ENCODE measurements at regions not wholly inside any gene's neighbourhood (a gene's known extent, or its start where the extent isn't known, plus 50 kb on each side); places are given as distances from the start of the nearest gene placed in this dataset.

DNA sequence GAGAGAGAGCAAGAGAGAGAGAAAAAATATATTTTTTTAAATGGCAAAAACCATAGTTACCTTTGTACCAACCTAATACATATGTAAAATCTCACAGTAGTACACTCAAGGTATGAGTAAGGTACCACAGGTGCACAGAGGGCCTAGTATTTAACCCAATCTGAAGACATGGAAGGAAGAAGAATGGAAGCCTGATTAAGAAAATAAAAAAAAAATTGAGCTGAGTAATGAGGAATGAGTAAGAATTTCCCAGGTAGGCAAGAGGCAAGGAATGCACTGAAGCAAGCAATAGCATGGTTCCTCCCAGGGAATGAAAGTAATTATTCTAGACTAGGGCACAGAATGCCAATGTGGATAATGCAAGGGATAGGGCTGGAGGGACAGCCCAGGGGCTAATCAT lies 294.2 kb downstream of the FIGN start:
- intact Hi-C loops (cut with micrococcal nuclease): no loop called here
- Mint-ChIP-seq H3K27ac (no peak overlapping the region), H3K27me3 (ENCODE audit: insufficient read depth) (no peaks in the 10 kb centered on the region), H3K9me3 (no peaks in the 10 kb centered on the region), H3K4me3 (no peak overlapping the region), H3K4me1 (ENCODE audit: low read depth) (no peaks in the 10 kb centered on the region), H3K36me3 (ENCODE audit: low read depth) (no peaks in the 10 kb centered on the region)
- no peak for DNase-seq (ENCODE audit: low spot score)

DNA sequence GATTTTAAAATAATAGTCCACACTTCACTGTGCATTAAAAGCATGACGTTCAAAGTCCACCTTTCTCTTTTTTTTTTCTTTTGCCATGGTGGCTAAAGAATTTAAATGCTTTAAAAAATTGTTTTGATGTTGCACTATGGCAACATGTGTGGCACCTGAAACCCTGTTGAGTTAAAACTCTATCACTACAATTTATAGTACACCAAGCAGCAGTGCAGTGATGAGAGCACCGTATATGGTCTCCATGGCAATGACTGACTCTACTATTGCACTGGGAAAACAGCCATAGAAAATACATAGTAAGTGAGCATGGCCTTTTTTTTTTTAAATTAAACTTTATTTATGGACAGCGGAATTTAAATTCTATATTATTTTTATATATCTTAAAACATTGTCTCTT lies 298.8 kb downstream of the FIGN start:
- H3K4me1 Mint-ChIP-seq (ENCODE audit: low read depth): no peaks in the 10 kb centered on the region

DNA sequence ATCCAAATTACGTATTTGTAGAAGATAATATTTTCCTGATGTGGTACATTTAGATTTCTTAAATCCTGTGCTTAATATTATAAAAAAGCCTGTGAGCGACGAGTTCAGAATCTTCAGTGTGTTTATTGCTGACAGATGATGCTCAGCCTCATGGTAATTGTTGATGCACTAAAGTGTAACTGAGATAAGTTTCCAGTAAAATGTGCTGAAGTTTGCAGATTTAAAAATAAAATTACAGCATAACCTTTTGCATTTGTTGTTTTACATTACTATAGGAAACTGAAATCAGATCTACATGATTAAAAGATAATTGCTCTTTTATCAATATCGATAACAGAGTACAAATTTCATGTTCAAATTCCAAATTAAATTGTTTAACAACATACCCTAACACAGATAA lies 307.6 kb downstream of the FIGN start:
- Mint-ChIP-seq H3K4me3 (no peak overlapping the region), H3K27ac (no peak overlapping the region), H3K36me3 (ENCODE audit: low read depth) (no peaks in the 10 kb centered on the region), H3K4me1 (ENCODE audit: low read depth) (no peaks in the 10 kb centered on the region), H3K27me3 (ENCODE audit: insufficient read depth) (no peaks in the 10 kb centered on the region), H3K9me3 (no peaks in the 10 kb centered on the region)
- intact Hi-C loops (cut with micrococcal nuclease): no loop called here
- no peak for DNase-seq (ENCODE audit: low spot score)

More for the DNA sequence above, 298.8 kb downstream of the FIGN start:
- intact Hi-C loops (cut with micrococcal nuclease): no loop called here
- H3K27ac Mint-ChIP-seq: no peak overlapping the region
- no peak overlapping the region for H3K4me3 Mint-ChIP-seq
- DNase-seq (ENCODE audit: low spot score): no peak
- no peaks in the 10 kb centered on the region for H3K9me3 Mint-ChIP-seq
- H3K36me3 Mint-ChIP-seq (ENCODE audit: low read depth): no peaks in the 10 kb centered on the region
- H3K27me3 Mint-ChIP-seq (ENCODE audit: insufficient read depth): no peaks in the 10 kb centered on the region

DNA sequence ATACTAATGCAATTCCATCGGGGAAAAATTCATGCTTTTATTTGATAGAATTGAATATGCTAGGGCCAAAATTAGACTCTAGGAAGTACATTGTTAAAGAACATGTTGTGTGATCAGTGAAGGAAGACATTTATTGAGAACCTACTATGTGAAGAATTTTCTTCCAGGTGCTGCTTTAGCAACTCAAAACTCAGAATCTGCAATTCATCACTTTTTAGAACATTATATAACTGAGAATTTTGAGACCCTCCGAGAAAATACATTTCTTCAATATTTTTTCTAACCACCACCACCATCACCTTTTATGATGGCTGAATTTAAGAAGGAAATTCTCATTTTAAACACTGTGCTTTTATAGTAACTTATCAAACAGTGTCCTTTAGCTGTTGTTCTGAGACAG lies 315.2 kb downstream of the FIGN start:
- Mint-ChIP-seq H3K4me3 (no peak overlapping the region), H3K9me3 (no peaks in the 10 kb centered on the region), H3K27ac (no peak overlapping the region), H3K4me1 (ENCODE audit: low read depth) (no peaks in the 10 kb centered on the region), H3K36me3 (ENCODE audit: low read depth) (no peaks in the 10 kb centered on the region), H3K27me3 (ENCODE audit: insufficient read depth) (no peaks in the 10 kb centered on the region)
- intact Hi-C loops (cut with micrococcal nuclease): no loop called here
- no peak for DNase-seq (ENCODE audit: low spot score)

DNA sequence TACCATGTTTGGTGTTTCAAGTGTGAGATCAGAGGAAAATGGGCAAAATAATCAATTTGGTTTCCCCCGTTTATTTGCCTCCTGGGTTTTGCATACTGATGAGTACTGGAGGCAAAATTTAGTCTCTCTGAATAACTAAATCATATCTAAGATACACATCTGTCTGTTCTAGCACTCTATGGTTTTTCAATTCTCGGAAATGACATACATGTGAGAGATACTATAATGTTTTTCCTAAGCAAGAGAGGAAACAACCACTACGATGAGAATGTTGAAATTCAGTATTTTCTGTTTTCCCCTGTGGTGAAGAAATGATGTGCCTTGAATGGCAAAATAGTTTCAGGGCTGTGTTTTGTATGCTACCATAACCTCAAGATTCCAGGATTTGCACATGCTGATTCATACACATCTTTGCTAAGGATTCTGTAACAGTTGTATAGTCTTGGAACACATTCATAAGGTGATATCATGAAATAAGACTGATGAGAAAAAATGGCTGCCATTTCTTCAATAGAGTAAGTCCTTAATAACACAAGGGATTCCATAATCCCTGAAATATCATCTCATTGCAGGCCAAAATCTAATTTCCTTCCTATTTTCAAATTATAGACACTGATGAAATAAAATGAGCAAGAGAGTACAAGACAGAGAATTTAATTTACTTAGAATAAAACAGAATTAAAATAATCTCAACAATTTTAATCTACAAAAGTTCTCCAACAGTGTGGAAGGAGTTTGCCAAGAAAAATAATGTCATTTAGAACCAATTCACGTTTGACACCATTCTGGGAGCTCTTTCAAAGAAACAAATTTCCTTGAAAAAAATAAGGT lies 316.6 kb downstream of the FIGN start:
- H3K27ac Mint-ChIP-seq: no peak overlapping the region
- no peak for DNase-seq (ENCODE audit: low spot score)
- intact Hi-C loops (cut with micrococcal nuclease): no loop called here
- H3K4me3 Mint-ChIP-seq: no peak overlapping the region
- no peaks in the 10 kb centered on the region for H3K9me3 Mint-ChIP-seq
- no peaks in the 10 kb centered on the region for H3K36me3 Mint-ChIP-seq (ENCODE audit: low read depth)
- no peaks in the 10 kb centered on the region for H3K27me3 Mint-ChIP-seq (ENCODE audit: insufficient read depth)
- no peaks in the 10 kb centered on the region for H3K4me1 Mint-ChIP-seq (ENCODE audit: low read depth)

DNA sequence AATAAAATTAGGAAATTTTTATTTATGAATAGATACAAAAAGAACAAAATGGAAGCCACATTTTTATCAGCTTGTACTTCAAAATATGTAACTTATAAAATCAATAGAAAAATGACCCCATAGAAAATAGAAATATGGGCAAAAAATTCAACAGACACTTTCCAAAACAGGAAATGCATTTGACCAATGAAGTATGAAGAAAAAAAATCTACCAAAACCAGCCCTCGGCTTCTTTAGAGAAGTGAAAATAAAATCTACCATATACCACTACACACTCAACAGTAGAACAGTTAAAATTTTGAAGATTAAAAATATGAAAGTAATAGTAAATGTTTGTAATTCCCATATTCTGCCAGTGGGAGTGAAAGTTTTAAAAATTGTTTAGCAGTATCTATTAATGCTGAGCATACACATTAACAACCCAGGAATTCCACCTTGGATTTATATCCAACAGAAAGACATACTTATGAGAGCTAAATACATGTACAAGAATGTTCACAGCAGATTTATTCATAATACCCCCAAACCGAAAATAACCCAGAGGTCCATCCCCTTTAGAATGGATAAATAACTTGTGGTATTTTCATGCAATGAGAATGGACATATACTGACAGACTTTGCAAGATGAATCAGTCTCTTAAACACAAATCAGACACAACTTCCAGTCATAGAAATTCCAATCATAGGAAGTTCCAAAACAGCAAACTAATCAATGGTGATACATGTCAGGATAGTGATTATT lies 318.0 kb downstream of the FIGN start:
- no peaks in the 10 kb centered on the region for H3K9me3 Mint-ChIP-seq
- intact Hi-C loops (cut with micrococcal nuclease): no loop called here
- H3K27me3 Mint-ChIP-seq (ENCODE audit: insufficient read depth): no peaks in the 10 kb centered on the region
- H3K4me1 Mint-ChIP-seq (ENCODE audit: low read depth): no peaks in the 10 kb centered on the region
- no peak overlapping the region for H3K27ac Mint-ChIP-seq
- H3K4me3 Mint-ChIP-seq: no peak overlapping the region
- H3K36me3 Mint-ChIP-seq (ENCODE audit: low read depth): no peaks in the 10 kb centered on the region
- no peak for DNase-seq (ENCODE audit: low spot score)

DNA sequence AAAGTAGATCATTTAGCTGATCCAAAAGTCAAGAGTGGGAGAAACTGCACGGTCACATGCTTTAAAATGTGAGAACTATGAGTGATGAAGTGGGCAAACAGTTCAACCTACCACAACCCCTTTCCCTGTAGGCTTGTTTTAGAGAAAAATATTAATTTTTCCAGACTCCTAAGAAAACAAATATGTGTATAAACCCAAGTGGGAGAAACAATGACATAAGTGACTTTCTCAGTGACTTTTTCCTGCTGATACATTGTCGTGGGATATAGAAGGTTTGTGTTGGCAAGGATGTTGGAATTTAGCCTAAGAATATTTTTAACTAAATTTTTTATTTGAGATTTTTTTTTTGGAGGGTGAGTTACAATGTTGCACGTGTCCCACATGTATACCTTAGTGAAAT lies 321.7 kb downstream of the FIGN start:
- Mint-ChIP-seq H3K27ac (no peak overlapping the region), H3K4me1 (ENCODE audit: low read depth) (no peaks in the 10 kb centered on the region), H3K36me3 (ENCODE audit: low read depth) (no peaks in the 10 kb centered on the region), H3K27me3 (ENCODE audit: insufficient read depth) (no peaks in the 10 kb centered on the region), H3K9me3 (no peaks in the 10 kb centered on the region), H3K4me3 (no peak overlapping the region)
- intact Hi-C loops (cut with micrococcal nuclease): no loop called here
- no peak for DNase-seq (ENCODE audit: low spot score)

DNA sequence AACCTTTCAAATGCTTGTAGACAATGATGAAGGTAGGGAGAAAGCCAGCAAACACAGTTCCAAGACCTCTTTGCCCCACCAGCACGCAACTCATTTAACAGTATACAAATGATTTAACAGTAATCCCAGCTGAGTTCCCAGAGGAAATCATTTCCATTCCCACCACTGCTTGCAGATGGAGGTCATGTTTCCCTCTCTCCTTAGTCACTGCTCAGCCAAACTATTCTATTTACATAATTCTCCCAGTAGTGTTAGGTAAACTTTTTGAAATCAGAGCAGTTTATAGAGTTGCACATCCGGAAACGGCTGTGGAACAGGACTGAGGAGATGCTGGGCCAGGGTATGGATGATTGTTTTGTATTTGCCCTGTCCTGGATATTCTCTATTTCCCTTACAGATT lies 328.5 kb downstream of the FIGN start:
- H3K4me1 Mint-ChIP-seq (ENCODE audit: low read depth): no peaks in the 10 kb centered on the region
- no peak overlapping the region for H3K27ac Mint-ChIP-seq
- intact Hi-C loops (cut with micrococcal nuclease): no loop called here

DNA sequence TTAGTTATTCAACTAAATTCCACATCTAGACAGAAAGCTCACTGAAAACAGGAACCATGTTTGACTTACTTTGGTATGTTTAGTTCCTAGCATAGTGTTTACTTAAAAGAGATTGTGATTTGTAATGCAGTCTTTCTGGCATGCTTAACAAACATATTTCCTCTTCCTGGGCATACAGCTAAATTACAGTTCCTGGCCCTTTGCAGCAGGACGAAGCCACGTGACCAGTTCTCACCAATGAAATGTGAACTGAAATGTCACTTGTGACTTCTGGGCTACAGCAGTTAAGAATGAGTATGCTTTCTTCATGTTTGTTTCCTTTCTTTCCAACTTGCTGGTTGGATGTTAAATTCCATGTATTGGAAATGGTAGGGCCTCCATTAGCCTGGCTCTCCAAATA lies 330.5 kb downstream of the FIGN start:
- Mint-ChIP-seq H3K4me3 (no peak overlapping the region), H3K4me1 (ENCODE audit: low read depth) (no peaks in the 10 kb centered on the region), H3K9me3 (no peaks in the 10 kb centered on the region), H3K27me3 (ENCODE audit: insufficient read depth) (no peaks in the 10 kb centered on the region), H3K36me3 (ENCODE audit: low read depth) (no peaks in the 10 kb centered on the region), H3K27ac (no peak overlapping the region)
- no peak for DNase-seq (ENCODE audit: low spot score)
- intact Hi-C loops (cut with micrococcal nuclease): no loop called here

More for the DNA sequence above, 328.5 kb downstream of the FIGN start:
- Mint-ChIP-seq H3K27me3 (ENCODE audit: insufficient read depth) (no peaks in the 10 kb centered on the region), H3K4me3 (no peak overlapping the region), H3K36me3 (ENCODE audit: low read depth) (no peaks in the 10 kb centered on the region), H3K9me3 (no peaks in the 10 kb centered on the region)
- DNase-seq (ENCODE audit: low spot score): no peak

DNA sequence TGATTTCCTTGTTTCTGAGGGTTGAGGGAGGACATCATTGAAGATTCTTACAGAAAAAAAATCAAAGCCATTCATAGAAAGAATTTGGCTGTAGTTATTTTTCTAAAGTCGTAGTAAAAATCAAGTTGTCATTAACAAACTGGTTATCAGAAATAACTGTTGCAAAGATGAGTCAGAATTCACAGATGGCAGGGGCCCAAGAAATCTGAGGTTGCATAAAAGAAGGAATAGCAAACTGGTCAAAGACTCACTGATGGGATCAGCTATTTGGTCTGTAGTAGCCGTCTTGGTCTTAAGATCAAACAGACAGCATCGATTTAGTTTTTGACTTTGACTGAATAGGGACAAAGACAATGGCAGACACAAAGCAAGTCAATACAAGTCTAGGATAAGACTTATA lies 334.3 kb downstream of the FIGN start:
- H3K27ac Mint-ChIP-seq: no peak overlapping the region
- H3K4me1 Mint-ChIP-seq (ENCODE audit: low read depth): no peaks in the 10 kb centered on the region
- no peaks in the 10 kb centered on the region for H3K36me3 Mint-ChIP-seq (ENCODE audit: low read depth)
- no peaks in the 10 kb centered on the region for H3K9me3 Mint-ChIP-seq
- H3K27me3 Mint-ChIP-seq (ENCODE audit: insufficient read depth): no peaks in the 10 kb centered on the region
- DNase-seq (ENCODE audit: low spot score): no peak
- intact Hi-C loops (cut with micrococcal nuclease): no loop called here
- no peak overlapping the region for H3K4me3 Mint-ChIP-seq

DNA sequence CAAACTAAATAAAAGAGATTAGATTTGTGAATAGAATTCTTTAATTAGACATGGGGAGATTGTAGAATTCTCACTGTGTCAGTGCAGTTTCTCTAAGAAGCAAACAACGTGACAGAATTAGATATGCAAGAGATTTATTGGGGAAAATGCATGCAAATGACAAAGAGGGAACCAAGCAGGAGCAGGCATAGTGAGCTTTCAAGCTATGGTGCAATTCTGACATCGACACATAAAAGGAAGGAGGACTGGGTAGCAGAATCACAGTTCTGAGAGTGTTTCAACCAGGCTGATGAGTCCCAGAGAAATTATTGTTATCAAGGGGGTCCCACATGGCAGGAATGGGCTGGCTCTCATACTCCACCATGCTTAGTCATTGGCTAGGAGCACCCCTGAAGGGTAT lies 338.4 kb downstream of the FIGN start:
- DNase-seq (ENCODE audit: low spot score): no peak
- H3K4me3 Mint-ChIP-seq: no peak overlapping the region
- no peaks in the 10 kb centered on the region for H3K4me1 Mint-ChIP-seq (ENCODE audit: low read depth)
- H3K27ac Mint-ChIP-seq: no peak overlapping the region
- no peaks in the 10 kb centered on the region for H3K27me3 Mint-ChIP-seq (ENCODE audit: insufficient read depth)
- intact Hi-C loops (cut with micrococcal nuclease): no loop called here
- no peaks in the 10 kb centered on the region for H3K36me3 Mint-ChIP-seq (ENCODE audit: low read depth)
- H3K9me3 Mint-ChIP-seq: no peaks in the 10 kb centered on the region

DNA sequence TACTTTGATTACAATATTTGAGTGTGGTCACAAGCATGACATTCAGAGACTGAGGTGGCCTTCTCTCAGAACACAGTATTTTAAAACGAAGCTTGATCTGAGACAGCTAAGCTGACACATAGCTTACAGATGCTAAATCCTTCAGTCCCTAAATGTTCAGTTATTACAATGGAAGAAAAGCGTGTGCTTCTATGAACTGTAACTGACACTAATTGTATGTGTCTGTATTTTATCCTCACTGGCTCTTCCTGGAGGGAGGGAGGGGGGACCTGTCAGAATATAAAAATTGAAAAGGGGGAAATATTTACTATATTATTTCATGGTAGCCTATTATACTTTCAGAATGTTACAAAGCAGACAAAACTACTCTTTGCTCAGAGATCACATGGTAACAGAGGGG lies 340.2 kb downstream of the FIGN start:
- Mint-ChIP-seq H3K4me1 (ENCODE audit: low read depth) (no peaks in the 10 kb centered on the region), H3K36me3 (ENCODE audit: low read depth) (no peaks in the 10 kb centered on the region), H3K9me3 (no peaks in the 10 kb centered on the region), H3K27me3 (ENCODE audit: insufficient read depth) (no peaks in the 10 kb centered on the region), H3K4me3 (no peak overlapping the region), H3K27ac (no peak overlapping the region)
- intact Hi-C loops (cut with micrococcal nuclease): no loop called here
- DNase-seq (ENCODE audit: low spot score): no peak

DNA sequence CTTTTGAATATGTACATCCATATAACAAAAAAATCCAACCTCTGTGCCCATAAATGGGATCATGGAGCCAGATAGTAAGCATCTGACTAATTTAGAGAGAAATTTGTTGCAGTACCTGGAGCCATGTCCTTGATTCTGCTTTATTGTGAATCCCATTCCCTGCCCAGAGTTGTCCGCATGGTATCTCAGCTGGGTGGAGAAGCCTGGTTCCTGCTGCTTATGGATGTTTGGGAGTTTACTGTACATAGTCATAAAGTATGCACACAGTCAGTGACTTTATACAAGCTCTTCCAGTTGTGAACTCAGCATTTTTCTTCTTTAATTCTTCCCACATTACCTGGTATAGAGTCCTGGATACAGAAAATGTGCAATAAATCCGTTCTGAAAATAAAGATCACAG lies 346.0 kb downstream of the FIGN start:
- Mint-ChIP-seq H3K36me3 (ENCODE audit: low read depth) (no peaks in the 10 kb centered on the region), H3K27ac (no peak overlapping the region), H3K27me3 (ENCODE audit: insufficient read depth) (no peaks in the 10 kb centered on the region), H3K4me1 (ENCODE audit: low read depth) (no peaks in the 10 kb centered on the region), H3K9me3 (no peaks in the 10 kb centered on the region), H3K4me3 (no peak overlapping the region)
- DNase-seq (ENCODE audit: low spot score): no peak
- intact Hi-C loops (cut with micrococcal nuclease): no loop called here
